Endothelial cell of umbilical vein (primary cell): ENCODE measurements at regions not wholly inside any gene's neighbourhood (a gene's known extent, or its start where the extent isn't known, plus 50 kb on each side); places are given as distances from the start of the nearest gene placed in this dataset.

ENCODE experiments used
- CTCF ChIP-seq, 2 donors: IDR thresholded peaks; 1 replicate in 1 of 2; 2 replicates in 1 of 2; pipeline ENCODE4 v1.5.1; 2011; ENCODE audit warnings: low read length in 2 of 2, mild to moderate bottlenecking in 2 of 2, moderate library complexity in 2 of 2, control low read depth in 1 of 2, inconsistent platforms in 1 of 2, low read depth in 1 of 2; ENCODE audit not compliant: insufficient read depth in 1 of 2; ENCODE audit errors: extremely low read depth in 1 of 2
- EZH2 ChIP-seq: IDR thresholded peaks from 2 replicates; pipeline ENCODE4 v1.6.1; 2012; ENCODE audit warnings: borderline replicate concordance, low read depth, mild to moderate bottlenecking, moderate library complexity, low read length, inconsistent platforms; ENCODE audit not compliant: severe bottlenecking
- GATA2 ChIP-seq: IDR thresholded peaks from 2 replicates; pipeline ENCODE4 v1.7.0; 2011; ENCODE audit warnings: low read depth, mild to moderate bottlenecking, moderate library complexity, mixed read lengths, low read length; ENCODE audit not compliant: insufficient read length, insufficient read depth
- POLR2A ChIP-seq: IDR thresholded peaks from 2 replicates; pipeline ENCODE4 v1.6.1; 2012; ENCODE audit warnings: low read depth, mild to moderate bottlenecking, control low read depth, low read length

GRCh38 chr1:181314010-181314409, 169.3 kb upstream of the CACNA1E start:
- TF ChIP-seq POLR2A (no peak), CTCF (IDR thresholded peaks at IDR 0.05; ENCODE audit: extremely low read depth in 1 of 2, insufficient read depth in 1 of 2, low read depth in 1 of 2, low read length in 2 of 2) (no peak), EZH2 (no peak), GATA2 (no peak)
